Fibroblast of skin of scalp (primary cell): ENCODE measurements at regions not wholly inside any gene's neighbourhood (a gene's known extent, or its start where the extent isn't known, plus 50 kb on each side); places are given as distances from the start of the nearest gene placed in this dataset.
A peak's percentile ranks its signal among the peaks of the same experiment; 100 is the strongest.

Experiments
- DNase-seq: peaks from one replicate; pipeline ENCODE4 v3.0.0-alpha.2; 2013

- no peak for DNase-seq
Observed at GRCh38 chr14:36408388-36408787, 88.0 kb upstream of the MBIP start.

GRCh38 chr14:36405589-36406274, 85.3 kb upstream of the MBIP start:
- no peak for DNase-seq

GRCh38 chr14:36402867-36403266, 82.4 kb upstream of the MBIP start:
- no peak for DNase-seq

- DNase-seq = no peak
Observed at GRCh38 chr14:36398463-36399291, 78.2 kb upstream of the MBIP start.

- no peak for DNase-seq
Observed at GRCh38 chr14:36397357-36397756, 76.9 kb upstream of the MBIP start.

- DNase-seq = no peak
Observed at GRCh38 chr14:36396798-36397197, 76.4 kb upstream of the MBIP start.

GRCh38 chr14:36394593-36394992, 74.2 kb upstream of the MBIP start:
- no peak for DNase-seq

GRCh38 chr14:36390718-36391117, 70.3 kb upstream of the MBIP start:
- DNase-seq = no peak

- DNase-seq = no peak
Observed at GRCh38 chr14:36383767-36384431, 63.5 kb upstream of the MBIP start.

- peak; percentile 79 for DNase-seq
Observed at GRCh38 chr14:36373982-36374673, 53.7 kb upstream of the MBIP start.
